LNCAP (cell line): ENCODE measurements at regions not wholly inside any gene's neighbourhood (a gene's known extent, or its start where the extent isn't known, plus 50 kb on each side); places are given as distances from the start of the nearest gene placed in this dataset.

Experiments used
- CTCF ChIP-seq: fragments of 450-650 bp; IDR thresholded peaks from 2 replicates; pipeline ENCODE4 v1.5.1; 2017; ENCODE audit warnings: mild to moderate bottlenecking

- TF ChIP-seq CTCF, result no peak
Measured at GRCh38 chr7:41568135-41568534, 134.8 kb downstream of the INHBA start.

DNA sequence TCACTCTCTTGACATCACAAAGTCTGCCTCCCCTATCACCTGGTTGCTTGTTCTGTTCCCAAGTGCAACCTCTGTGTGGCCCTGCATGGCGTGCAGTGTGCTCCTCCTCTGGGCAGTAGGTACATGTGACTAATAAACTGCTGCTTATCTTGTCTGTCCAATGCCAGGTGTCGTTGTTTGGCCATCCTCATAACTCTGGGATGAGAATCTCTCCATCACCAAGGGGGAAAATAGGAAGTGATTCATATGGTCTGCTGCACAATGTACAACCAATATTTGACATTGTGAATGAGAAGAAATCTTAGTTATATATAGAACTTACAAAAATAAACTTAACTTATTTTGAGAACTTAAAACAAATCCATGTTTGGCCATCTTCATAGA is 135.2 kb downstream of the INHBA start:
- no peak for TF ChIP-seq CTCF

DNA sequence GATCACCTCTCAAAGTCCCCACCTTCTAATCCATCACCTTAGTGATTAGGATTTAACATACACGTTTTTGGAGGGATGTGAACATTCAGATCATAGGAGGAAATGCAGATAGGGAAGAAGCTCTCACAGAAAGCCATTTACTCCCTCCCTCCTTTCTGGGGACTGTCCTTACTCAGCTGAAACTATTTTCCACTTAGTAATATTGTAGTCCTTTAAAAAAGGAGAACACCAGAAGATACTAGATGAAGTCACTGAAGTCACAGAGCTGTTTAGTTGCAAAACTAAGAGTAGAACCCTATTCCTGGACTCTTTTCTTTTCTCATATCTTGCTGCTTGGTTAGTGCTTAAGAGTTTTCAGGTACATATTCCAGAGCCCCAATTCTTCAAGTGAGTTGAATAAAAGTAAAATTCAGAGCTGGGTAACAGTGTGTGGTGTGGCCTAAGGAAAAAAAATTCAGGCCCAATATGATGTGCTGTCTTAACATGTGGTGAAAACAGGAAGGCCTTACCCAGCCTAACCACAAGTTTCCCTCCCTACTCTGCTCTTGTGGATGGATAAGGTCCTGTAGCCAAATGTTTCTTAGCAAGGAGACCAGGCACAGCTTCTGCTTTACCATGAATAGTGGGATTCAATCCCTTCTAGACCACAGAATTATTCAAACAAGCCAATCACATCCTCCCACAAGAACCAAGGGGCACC is 135.7 kb downstream of the INHBA start:
- TF ChIP-seq CTCF, result no peak

- TF ChIP-seq CTCF, result no peak
Measured at GRCh38 chr7:41566581-41566980, 136.3 kb downstream of the INHBA start.

GRCh38 chr7:41565655-41566054 is 137.2 kb downstream of the INHBA start:
- no peak for TF ChIP-seq CTCF

GRCh38 chr7:41559426-41559825 is 143.5 kb downstream of the INHBA start:
- no peak for TF ChIP-seq CTCF

DNA sequence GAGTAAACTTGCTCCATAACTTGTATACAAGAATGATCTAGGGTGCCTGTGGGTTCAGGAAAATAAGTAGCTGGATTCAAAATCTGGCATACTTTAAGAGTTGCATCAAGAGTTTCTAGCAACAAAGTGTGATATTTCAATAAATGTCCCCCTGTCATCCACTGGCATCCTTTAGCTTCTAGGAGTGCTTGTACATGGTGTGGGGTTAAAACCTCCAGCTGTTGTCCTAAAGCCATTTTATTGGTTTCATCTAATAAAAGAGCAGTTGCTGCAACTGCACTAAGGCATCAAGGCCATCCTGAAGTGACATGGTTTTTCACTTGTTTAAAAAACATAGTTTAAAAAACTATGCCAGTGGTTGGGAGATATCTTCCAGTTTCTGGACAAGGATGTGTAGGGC is 148.4 kb downstream of the INHBA start:
- TF ChIP-seq CTCF, result no peak

- no peak for TF ChIP-seq CTCF
Measured at GRCh38 chr7:41544241-41544640, 158.6 kb downstream of the INHBA start.
